HG02885 (cell line): ENCODE measurements at regions not wholly inside any gene's neighbourhood (a gene's known extent, or its start where the extent isn't known, plus 50 kb on each side); places are given as distances from the start of the nearest gene placed in this dataset.

Source experiments
- ATAC-seq: cut with Tn5 transposase; IDR thresholded peaks from one replicate; pipeline ENCODE4 v1.9.1; 2021; ENCODE audit warnings: mild to moderate bottlenecking; ENCODE audit not compliant: unreplicated experiment, poor library complexity

- ATAC-seq: no peak
Observed at GRCh38 chr1:239436286-239436685, 49.9 kb downstream of the CHRM3 start.

- no peak for ATAC-seq
Observed at GRCh38 chr1:239437822-239438221, 51.5 kb downstream of the CHRM3 start.

GRCh38 chr1:239438891-239439290 is 52.5 kb downstream of the CHRM3 start:
- ATAC-seq: no peak

- no peak for ATAC-seq
Observed at GRCh38 chr1:239443361-239443760, 57.0 kb downstream of the CHRM3 start.

- no peak for ATAC-seq
Observed at GRCh38 chr1:239446611-239447010, 60.2 kb downstream of the CHRM3 start.

- no peak for ATAC-seq
Observed at GRCh38 chr1:239448911-239449310, 62.5 kb downstream of the CHRM3 start.

- ATAC-seq: no peak
Observed at GRCh38 chr1:239455743-239456142, 69.4 kb downstream of the CHRM3 start.

GRCh38 chr1:239456788-239457187 is 70.4 kb downstream of the CHRM3 start:
- ATAC-seq: no peak

GRCh38 chr1:239457491-239458143 is 71.2 kb downstream of the CHRM3 start:
- no peak for ATAC-seq

GRCh38 chr1:239458144-239458500 is 71.8 kb downstream of the CHRM3 start:
- no peak for ATAC-seq

- ATAC-seq: no peak
Observed at GRCh38 chr1:239467730-239468129, 81.4 kb downstream of the CHRM3 start.

- no peak for ATAC-seq
Observed at GRCh38 chr1:239478069-239478468, 91.7 kb downstream of the CHRM3 start.

GRCh38 chr1:239483391-239483790 is 97.0 kb downstream of the CHRM3 start:
- ATAC-seq: no peak

- no peak for ATAC-seq
Observed at GRCh38 chr1:239493811-239494414, 107.5 kb downstream of the CHRM3 start.

- no peak for ATAC-seq
Observed at GRCh38 chr1:239505094-239505493, 118.7 kb downstream of the CHRM3 start.

GRCh38 chr1:239507826-239508225 is 121.5 kb downstream of the CHRM3 start:
- no peak for ATAC-seq

GRCh38 chr1:239511875-239512274 is 125.5 kb downstream of the CHRM3 start:
- ATAC-seq: no peak

- no peak for ATAC-seq
Observed at GRCh38 chr1:239516579-239516978, 130.2 kb downstream of the CHRM3 start.

- ATAC-seq: no peak
Observed at GRCh38 chr1:239526391-239526790, 140.0 kb downstream of the CHRM3 start.

- ATAC-seq: no peak
Observed at GRCh38 chr1:239527051-239527693, 140.8 kb downstream of the CHRM3 start.

- no peak for ATAC-seq
Observed at GRCh38 chr1:239536165-239536849, 149.9 kb downstream of the CHRM3 start.
